HepG2 (cell line): ENCODE measurements at regions not wholly inside any gene's neighbourhood (a gene's known extent, or its start where the extent isn't known, plus 50 kb on each side); places are given as distances from the start of the nearest gene placed in this dataset.

Experiments
- ATAC-seq: fragments of 200-7000 bp; cut with Tn5 transposase; 3 replicates; pipeline ENCODE4 v1.9.1; 2020; ENCODE audit warnings: mild to moderate bottlenecking, moderate library complexity
- BruUV-seq: library from RNA; stranded (reverse); fragments of 400-500 nt; replicated peaks from 2 replicates; lab custom pipeline; 2021; lab: Mats Ljungman, UMichigan
- CTCF ChIA-PET: fragments of 300-600 bp; formaldehyde crosslinking; extraction: SDS; loops from one replicate; lab custom pipeline; 2021; ENCODE audit warnings: low total read pairs, inconsistent platforms, low intra/inter-chr PET ratio; lab: Yijun Ruan, JAX
- POLR2A ChIA-PET: fragments of 350-600 bp; sonication (Branson Sonifier 250); formaldehyde crosslinking; loops from one replicate; lab custom pipeline; 2020; ENCODE audit warnings: antibody characterized with exemption, inconsistent platforms; lab: Yijun Ruan, JAX
- DNase-seq: peaks from one replicate; pipeline ENCODE4 v3.0.0-alpha.2; 2015; ENCODE audit warnings: low spot score
- FAIRE-seq: peaks from 3 replicates; lab custom pipeline; 2011; peaks lifted over from hg19 to GRCh38; lab: Jason Lieb, UNC
- H2AFZ ChIP-seq: one replicate; pipeline ENCODE4 v1.6.1; 2011; ENCODE audit warnings: low read length, inconsistent platforms
- H3K27ac ChIP-seq: fragments of 300-600 bp; 3 replicates; pipeline ENCODE4 v1.8.0; 2011; ENCODE audit warnings: mixed run types, mild to moderate bottlenecking, mixed read lengths, low read length, inconsistent platforms; ENCODE audit not compliant: insufficient read depth; ENCODE audit errors: extremely low read length
- H3K27me3 ChIP-seq, 2 experiments: fragments of 200-600 bp in 1 of 2; 2 replicates in 1 of 2; 3 replicates in 1 of 2; pipeline versions ENCODE4 v1.6.0 to v1.8.0; 2011; ENCODE audit warnings: low read length in 2 of 2, mild to moderate bottlenecking in 2 of 2, moderate library complexity in 2 of 2, inconsistent platforms in 1 of 2; ENCODE audit not compliant: insufficient read depth in 2 of 2, control insufficient read depth in 1 of 2
- H3K36me3 ChIP-seq, 2 experiments: fragments of 200-600 bp in 1 of 2; replicated peaks in 1 of 2; 2 replicates in 1 of 2; 3 replicates in 1 of 2; pipeline versions ENCODE4 v1.5.1 to v1.8.0; 2011; ENCODE audit warnings: low read length in 2 of 2, inconsistent platforms in 1 of 2; ENCODE audit not compliant: insufficient read depth in 2 of 2, control insufficient read depth in 1 of 2
- H3K4me1 ChIP-seq: 2 replicates; pipeline ENCODE4 v1.5.1; 2012; ENCODE audit warnings: low read length, inconsistent platforms; ENCODE audit not compliant: insufficient read depth
- H3K4me2 ChIP-seq: 2 replicates; pipeline ENCODE4 v1.6.0; 2011; ENCODE audit warnings: low read depth, low read length, inconsistent platforms
- H3K4me3 ChIP-seq, 3 experiments: fragments of 200-600 bp in 1 of 3; sonication (generic), shearing (Covaris generic) in 1 of 3; replicated peaks in 1 of 3; 2 replicates each; pipeline ENCODE4 v1.5.1; 2011 to 2016; ENCODE audit warnings: low read length in 3 of 3, inconsistent platforms in 2 of 3, low read depth in 2 of 3, mild to moderate bottlenecking in 2 of 3, control low read depth in 1 of 3, mixed read lengths in 1 of 3; ENCODE audit not compliant: insufficient read depth in 1 of 3
- H3K79me2 ChIP-seq: one replicate; pipeline ENCODE4 v1.6.1; 2011; ENCODE audit warnings: low read length, inconsistent platforms; ENCODE audit not compliant: insufficient read depth
- H3K9ac ChIP-seq: 2 replicates; pipeline ENCODE4 v1.6.0; 2011; ENCODE audit warnings: mild to moderate bottlenecking, low read depth, low read length, inconsistent platforms; ENCODE audit not compliant: insufficient read depth
- H3K9me3 ChIP-seq: 2 replicates; pipeline ENCODE4 v1.5.1; 2012; ENCODE audit warnings: mild to moderate bottlenecking, low read length
- H4K20me1 ChIP-seq: 2 replicates; pipeline ENCODE4 v1.6.0; 2011; ENCODE audit warnings: inconsistent platforms, mild to moderate bottlenecking, low read length, moderate library complexity; ENCODE audit not compliant: insufficient read depth
- HNRNPK ChIP-seq: fragments of 200-400 bp; formaldehyde crosslinking; IDR thresholded peaks from 2 replicates; pipeline ENCODE4 v1.6.1; 2018; ENCODE audit warnings: low read length, low read depth, moderate library complexity, mild to moderate bottlenecking; ENCODE audit not compliant: poor library complexity, severe bottlenecking
- HOXD1 ChIP-seq: sonication (generic); formaldehyde crosslinking; IDR thresholded peaks from 2 replicates; pipeline ENCODE4 v1.5.0; 2020; ENCODE audit warnings: missing genetic modification reagents
- KDM6A ChIP-seq: IDR thresholded peaks from 2 replicates; pipeline ENCODE4 v1.6.1; 2016; ENCODE audit warnings: low read depth
- RBM39 ChIP-seq: fragments of 200-400 bp; formaldehyde crosslinking; IDR thresholded peaks from one replicate; pipeline ENCODE4 v1.6.1; 2018; ENCODE audit warnings: antibody characterized with exemption, mild to moderate bottlenecking, low read depth, low read length; ENCODE audit not compliant: poor library complexity, severe bottlenecking
- RXRB ChIP-seq: IDR thresholded peaks from 2 replicates; pipeline ENCODE4 v1.6.1; 2016; ENCODE audit warnings: borderline replicate concordance, missing genetic modification reagents, missing compliant biosample characterization
- SSRP1 ChIP-seq: IDR thresholded peaks from 2 replicates; pipeline ENCODE4 v1.6.1; 2016; ENCODE audit warnings: control low read depth
- ZNF205 ChIP-seq: IDR thresholded peaks from 2 replicates; pipeline ENCODE4 v1.6.1; 2018; ENCODE audit warnings: missing biosample characterization, missing genetic modification reagents
- ZNF383 ChIP-seq: sonication (generic); formaldehyde crosslinking; IDR thresholded peaks from 2 replicates; pipeline ENCODE4 v1.4.0; 2020; ENCODE audit warnings: missing genetic modification reagents, mild to moderate bottlenecking, borderline replicate concordance
- WGBS: methylation state at CpG from one replicate; pipeline ENCODE4 v1.1.6; 2017; ENCODE audit warnings: low lambda C conversion rate; 5-methylcytosine and 5-hydroxymethylcytosine counted together
- in situ Hi-C: cut with HindIII; loops from 2 replicates; pipeline ENCODE4 v1.10.0; 2017; ENCODE audit warnings: low pct_unique_long_range_greater_than_20kb; ENCODE audit not compliant: extremely low pct_ligation_motif_present
- intact Hi-C: fragments of 100-400 bp; cut with micrococcal nuclease; formaldehyde crosslinking; loops from one replicate; pipeline ENCODE4 v1.10.0; 2022; ENCODE audit not compliant: unreplicated experiment
- TF ChIP-seq, protein P1 (sequence below): sonication (generic); formaldehyde crosslinking; IDR thresholded peaks from 2 replicates; pipeline ENCODE4 v1.5.0; 2020; ENCODE audit warnings: mild to moderate bottlenecking, missing genetic modification reagents
- TF ChIP-seq, protein P2 (sequence below), 2 experiments: sonication (generic) in 1 of 2; formaldehyde crosslinking in 1 of 2; IDR thresholded peaks; 2 replicates each; pipeline versions ENCODE4 v1.5.1 to v1.6.1; 2011 to 2020; ENCODE audit warnings: borderline replicate concordance in 1 of 2, low read depth in 1 of 2, low read length in 1 of 2, mild to moderate bottlenecking in 1 of 2, missing genetic modification reagents in 1 of 2, moderate library complexity in 1 of 2

DNA sequence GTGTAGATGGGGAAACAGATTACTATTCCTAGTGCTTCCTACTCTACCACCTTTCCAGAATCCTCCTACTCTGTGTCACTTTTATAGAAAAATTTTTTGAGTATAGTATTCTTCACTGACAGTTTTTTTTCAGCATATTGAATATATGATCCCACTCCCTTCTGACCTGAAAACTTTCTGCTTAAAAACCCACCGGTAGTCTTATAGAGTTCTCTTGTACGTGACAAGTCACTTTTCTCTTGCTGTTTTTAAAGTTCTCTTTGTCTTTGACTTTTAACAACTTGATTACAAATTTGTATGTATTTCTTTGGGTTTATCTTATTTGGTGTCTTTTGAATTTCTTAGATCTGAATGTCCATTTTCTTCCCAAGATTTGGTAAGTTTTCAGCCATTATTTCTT, 133.6 kb upstream of the SLC38A2 start (continued):
- TF ChIP-seq, protein P1, sequence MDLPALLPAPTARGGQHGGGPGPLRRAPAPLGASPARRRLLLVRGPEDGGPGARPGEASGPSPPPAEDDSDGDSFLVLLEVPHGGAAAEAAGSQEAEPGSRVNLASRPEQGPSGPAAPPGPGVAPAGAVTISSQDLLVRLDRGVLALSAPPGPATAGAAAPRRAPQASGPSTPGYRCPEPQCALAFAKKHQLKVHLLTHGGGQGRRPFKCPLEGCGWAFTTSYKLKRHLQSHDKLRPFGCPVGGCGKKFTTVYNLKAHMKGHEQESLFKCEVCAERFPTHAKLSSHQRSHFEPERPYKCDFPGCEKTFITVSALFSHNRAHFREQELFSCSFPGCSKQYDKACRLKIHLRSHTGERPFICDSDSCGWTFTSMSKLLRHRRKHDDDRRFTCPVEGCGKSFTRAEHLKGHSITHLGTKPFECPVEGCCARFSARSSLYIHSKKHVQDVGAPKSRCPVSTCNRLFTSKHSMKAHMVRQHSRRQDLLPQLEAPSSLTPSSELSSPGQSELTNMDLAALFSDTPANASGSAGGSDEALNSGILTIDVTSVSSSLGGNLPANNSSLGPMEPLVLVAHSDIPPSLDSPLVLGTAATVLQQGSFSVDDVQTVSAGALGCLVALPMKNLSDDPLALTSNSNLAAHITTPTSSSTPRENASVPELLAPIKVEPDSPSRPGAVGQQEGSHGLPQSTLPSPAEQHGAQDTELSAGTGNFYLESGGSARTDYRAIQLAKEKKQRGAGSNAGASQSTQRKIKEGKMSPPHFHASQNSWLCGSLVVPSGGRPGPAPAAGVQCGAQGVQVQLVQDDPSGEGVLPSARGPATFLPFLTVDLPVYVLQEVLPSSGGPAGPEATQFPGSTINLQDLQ (CRISPR knock-in tag): no peak
- TF ChIP-seq, protein P2, sequence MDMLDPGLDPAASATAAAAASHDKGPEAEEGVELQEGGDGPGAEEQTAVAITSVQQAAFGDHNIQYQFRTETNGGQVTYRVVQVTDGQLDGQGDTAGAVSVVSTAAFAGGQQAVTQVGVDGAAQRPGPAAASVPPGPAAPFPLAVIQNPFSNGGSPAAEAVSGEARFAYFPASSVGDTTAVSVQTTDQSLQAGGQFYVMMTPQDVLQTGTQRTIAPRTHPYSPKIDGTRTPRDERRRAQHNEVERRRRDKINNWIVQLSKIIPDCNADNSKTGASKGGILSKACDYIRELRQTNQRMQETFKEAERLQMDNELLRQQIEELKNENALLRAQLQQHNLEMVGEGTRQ (IDR thresholded peaks at IDR 0.05; ENCODE audit: low read depth, low read length): no peak
- TF ChIP-seq, protein P2 (CRISPR knock-in tag; IDR thresholded peaks at IDR 0.05; ENCODE audit: borderline replicate concordance): no peak
- TF ChIP-seq RBM39: no peak
- TF ChIP-seq ZNF205 (CRISPR knock-in tag): no peak
- TF ChIP-seq SSRP1 (CRISPR knock-in tag): no peak
- no peak for TF ChIP-seq ZNF383 (CRISPR knock-in tag)
- TF ChIP-seq RXRB (CRISPR knock-in tag): no peak
- TF ChIP-seq HOXD1: no peak

DNA sequence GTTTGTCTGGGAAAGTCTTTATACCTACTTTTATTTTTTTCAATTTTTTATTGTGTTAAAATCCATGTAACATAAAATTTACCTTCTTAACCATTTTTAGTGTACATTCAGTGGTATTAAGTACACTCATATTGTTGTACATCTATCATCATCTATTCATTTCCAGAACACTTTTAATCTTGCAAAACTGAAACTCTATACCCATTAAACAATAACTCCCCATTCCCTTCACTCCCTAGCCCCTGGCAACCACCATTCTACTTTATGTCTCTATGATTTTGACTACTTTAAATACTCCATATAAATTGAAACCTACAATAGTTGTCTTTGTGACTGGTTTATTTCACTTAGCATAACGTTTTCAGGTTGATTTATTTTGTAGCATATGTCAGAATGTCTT, 131.9 kb upstream of the SLC38A2 start:
- H3K9ac ChIP-seq: no peak overlapping the region
- CTCF ChIA-PET: no interaction called here
- H3K9me3 ChIP-seq: peaks cover 33% of the 10 kb centered on the region
- no peaks in the 10 kb centered on the region for H3K4me1 ChIP-seq
- in situ Hi-C loops (no loop called here), intact Hi-C loops (no loop called here)
- H3K4me2 ChIP-seq: no peak overlapping the region
- no peaks in the 10 kb centered on the region for H4K20me1 ChIP-seq
- ATAC-seq: no peak
- peaks cover 0 to 1% of the 10 kb centered on the region in 2 experiments; a peak in 1 of 5 replicates for H3K36me3 ChIP-seq
- H2AFZ ChIP-seq: no peak overlapping the region
- DNase-seq: no peak
- no peak overlapping the region for H3K4me3 ChIP-seq
- no peak for TF ChIP-seq KDM6A (CRISPR knock-in tag)
- TF ChIP-seq HNRNPK: peak; percentile 27
- TF ChIP-seq, all 625 proteins: peak for 1
- WGBS: 77% methylated on average over 1 of the region's 1 CpG
- FAIRE-seq: no peak
- BruUV-seq: no TSS peak
- Histone ChIP-seq H3K27ac (no peak overlapping the region), H3K79me2 (no peaks in the 10 kb centered on the region), H3K27me3 (no peaks in the 10 kb centered on the region)
- POLR2A ChIA-PET: no interaction called here
